ENCODE measurements at regions not wholly inside any gene's neighbourhood (a gene's known extent, or its start where the extent isn't known, plus 50 kb on each side); places are given as distances from the start of the nearest gene placed in this dataset.
A peak's percentile ranks its signal among the peaks of the same experiment; 100 is the strongest.
"Not testable (repeated sequence)": the region's sequence is repeated elsewhere in the genome, so short reads cannot be mapped to it uniquely, and the experiment has no call there.

- DNase-seq: not testable (repeated sequence)
Measured at GRCh38 chr2:89973849-89974248, 1282.4 kb downstream of the RPIA start.

DNA sequence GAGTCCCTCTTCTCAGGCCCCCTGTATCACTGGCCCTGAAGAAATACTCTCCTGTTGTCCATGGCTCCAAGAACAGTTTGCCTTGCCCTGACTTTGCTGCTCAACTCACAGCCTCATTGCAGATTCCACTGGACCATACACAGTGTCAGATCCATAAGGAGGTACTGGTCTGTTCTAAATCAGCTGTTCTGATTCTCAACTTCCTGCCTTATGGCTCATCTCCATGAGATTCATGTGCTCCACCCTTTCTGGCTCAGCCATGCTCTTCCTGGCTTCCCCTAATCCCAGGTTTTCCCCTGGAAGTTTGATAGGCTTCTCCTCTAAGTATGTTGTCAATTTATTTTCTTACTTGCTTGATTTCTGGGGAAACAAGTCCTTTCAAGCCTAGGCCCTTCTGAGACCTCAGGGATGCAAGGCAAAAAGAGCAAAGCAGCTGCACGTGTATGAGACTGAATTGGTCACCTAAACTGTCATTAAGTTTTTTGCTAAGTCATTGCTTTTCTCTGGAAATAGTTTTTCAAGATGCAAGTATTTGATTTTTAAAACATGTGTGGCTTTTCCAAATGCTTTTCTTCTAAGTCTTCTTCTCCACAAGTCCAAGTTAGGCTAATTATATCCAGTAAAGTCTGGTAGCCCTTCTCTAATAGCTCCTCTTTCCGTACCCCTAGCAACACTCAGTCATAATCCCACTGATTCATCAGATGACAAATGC lies 1288.5 kb downstream of the RPIA start:
- DNase-seq: not testable (repeated sequence)

- DNase-seq: not testable (repeated sequence)
Measured at GRCh38 chr2:89982246-89982645, 1290.8 kb downstream of the RPIA start.

DNA sequence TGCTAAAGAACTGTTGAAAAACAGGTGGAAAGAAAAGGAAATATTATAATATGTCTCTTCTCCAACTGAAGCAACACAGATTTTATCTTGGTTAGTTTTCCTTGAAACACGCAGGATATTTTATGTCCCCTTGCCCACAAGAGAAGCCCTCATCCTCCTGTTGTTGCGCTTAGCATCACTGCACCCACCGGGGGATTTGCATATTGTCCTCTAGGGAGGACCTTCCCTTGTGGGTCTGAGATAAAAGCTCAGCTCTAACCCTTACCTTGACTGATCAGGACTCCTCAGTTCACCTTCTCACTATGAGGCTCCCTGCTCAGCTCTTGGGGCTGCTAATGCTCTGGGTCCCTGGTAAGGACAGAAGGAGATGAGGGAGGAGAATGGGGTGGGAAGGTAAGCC lies 1294.2 kb downstream of the RPIA start:
- DNase-seq: not testable (repeated sequence)

DNA sequence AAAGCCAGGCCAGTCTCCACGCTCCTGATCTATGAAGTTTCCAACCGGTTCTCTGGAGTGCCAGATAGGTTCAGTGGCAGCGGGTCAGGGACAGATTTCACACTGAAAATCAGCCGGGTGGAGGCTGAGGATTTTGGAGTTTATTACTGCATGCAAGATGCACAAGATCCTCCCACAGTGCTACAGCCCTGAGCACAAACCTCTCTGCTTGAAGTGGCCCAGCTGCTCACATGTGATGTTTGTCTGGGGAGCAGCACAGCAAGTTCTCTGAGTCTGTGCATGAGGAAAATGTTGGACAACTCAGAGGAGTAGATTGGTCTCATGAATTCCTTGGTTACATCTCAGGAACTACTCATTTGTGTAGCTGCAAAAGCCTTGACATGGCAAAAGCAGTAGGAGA lies 1295.1 kb downstream of the RPIA start:
- not testable (repeated sequence) for DNase-seq

DNA sequence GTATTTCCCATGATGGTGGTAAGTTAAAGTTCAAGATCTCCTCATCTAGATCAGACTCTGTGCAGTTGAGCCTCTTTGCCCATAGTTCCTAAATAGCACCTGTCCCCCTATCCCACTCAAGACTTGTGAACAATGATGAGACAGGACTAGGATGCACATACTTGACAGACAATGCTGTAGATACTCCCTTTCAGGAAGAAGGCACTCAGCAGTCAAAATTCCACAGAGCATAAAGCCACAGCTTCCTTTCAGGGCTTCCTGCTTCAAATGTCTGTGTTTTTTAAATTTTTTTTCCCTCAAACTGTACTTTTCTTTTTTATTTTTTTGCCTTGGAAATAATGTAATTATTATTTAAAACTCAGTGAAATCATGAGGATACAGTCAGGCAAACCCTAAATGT lies 1305.3 kb downstream of the RPIA start:
- DNase-seq: not testable (repeated sequence)

DNA sequence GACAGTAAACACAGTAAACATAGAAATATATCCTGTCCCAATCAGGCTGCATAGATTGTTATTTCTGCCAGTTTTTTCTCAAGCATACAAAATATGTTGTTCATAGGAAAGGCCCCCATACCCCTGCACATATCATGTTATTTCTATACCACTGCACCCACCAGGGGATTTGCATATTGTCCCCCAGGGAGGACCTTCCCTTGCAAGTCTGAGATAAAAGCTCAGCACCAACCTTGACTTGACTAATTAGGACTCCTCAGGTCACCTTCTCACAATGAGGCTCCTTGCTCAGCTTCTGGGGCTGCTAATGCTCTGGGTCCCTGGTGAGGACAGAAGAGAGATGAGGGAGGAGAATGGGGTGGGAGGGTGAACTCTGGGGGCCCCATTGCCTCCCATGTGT lies 1313.1 kb downstream of the RPIA start:
- DNase-seq: not testable (repeated sequence)

GRCh38 chr2:90010442-90011100 lies 1319.1 kb downstream of the RPIA start:
- DNase-seq: not testable (repeated sequence)

- not testable (repeated sequence) for DNase-seq
Measured at GRCh38 chr2:90011101-90011443, 1319.6 kb downstream of the RPIA start.

DNA sequence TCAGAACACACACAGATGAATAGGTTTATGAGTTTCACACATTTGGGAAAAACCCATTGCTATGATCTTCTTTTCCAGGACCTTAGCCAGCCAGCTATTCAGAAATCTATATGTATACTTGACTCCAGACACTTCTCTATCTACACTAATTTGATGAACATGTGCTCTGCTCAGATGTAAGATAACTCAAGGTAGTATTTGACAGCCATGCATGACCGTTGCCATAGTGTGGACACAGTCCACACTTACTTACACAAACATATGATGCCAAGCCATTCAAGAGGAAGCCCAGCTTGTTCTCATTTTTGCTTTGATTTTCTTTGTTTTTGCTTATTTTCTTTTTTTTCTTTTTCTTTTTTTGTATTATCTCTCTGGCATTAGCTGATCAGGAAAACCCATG lies 1328.4 kb downstream of the RPIA start:
- DNase-seq: not testable (repeated sequence)

GRCh38 chr2:90021234-90021633 lies 1329.8 kb downstream of the RPIA start:
- not testable (repeated sequence) for DNase-seq

GRCh38 chr2:90027231-90027643 lies 1335.8 kb downstream of the RPIA start:
- not testable (repeated sequence) for DNase-seq

- not testable (repeated sequence) for DNase-seq
Measured at GRCh38 chr2:90028381-90029079, 1337.1 kb downstream of the RPIA start.

- DNase-seq: not testable (repeated sequence)
Measured at GRCh38 chr2:90029080-90029428, 1337.6 kb downstream of the RPIA start.

DNA sequence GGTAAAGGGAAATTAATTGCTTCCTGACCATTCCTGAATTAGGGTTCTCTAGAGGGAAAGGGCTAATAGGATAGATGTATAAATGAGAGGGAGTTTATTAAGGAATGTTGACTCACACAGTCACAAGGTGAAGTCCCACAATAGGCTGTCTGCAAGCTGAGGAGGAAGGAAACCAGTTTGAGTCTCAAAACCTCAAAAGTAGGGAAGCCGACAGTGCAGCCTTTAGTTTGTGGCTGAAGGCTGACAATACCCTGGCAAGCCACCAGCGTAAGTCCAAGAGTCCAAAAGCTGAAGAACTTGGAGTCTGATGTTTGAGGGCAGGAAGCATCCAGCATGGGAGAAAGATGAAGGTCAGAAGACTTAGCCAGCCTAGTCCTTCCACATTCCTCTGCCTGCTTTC lies 1340.8 kb downstream of the RPIA start:
- DNase-seq: not testable (repeated sequence)

GRCh38 chr2:90036335-90036734 lies 1344.9 kb downstream of the RPIA start:
- DNase-seq: not testable (repeated sequence)

DNA sequence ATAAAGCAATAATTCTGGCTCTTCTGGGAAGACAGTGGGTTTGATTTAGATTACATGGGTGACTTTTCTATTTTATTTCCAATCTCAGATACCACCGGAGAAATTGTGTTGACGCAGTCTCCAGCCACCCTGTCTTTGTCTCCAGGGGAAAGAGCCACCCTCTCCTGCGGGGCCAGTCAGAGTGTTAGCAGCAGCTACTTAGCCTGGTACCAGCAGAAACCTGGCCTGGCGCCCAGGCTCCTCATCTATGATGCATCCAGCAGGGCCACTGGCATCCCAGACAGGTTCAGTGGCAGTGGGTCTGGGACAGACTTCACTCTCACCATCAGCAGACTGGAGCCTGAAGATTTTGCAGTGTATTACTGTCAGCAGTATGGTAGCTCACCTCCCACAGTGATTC lies 1347.6 kb downstream of the RPIA start:
- not testable (repeated sequence) for DNase-seq

- not testable (repeated sequence) for DNase-seq
Measured at GRCh38 chr2:90047776-90048175, 1356.3 kb downstream of the RPIA start.

DNA sequence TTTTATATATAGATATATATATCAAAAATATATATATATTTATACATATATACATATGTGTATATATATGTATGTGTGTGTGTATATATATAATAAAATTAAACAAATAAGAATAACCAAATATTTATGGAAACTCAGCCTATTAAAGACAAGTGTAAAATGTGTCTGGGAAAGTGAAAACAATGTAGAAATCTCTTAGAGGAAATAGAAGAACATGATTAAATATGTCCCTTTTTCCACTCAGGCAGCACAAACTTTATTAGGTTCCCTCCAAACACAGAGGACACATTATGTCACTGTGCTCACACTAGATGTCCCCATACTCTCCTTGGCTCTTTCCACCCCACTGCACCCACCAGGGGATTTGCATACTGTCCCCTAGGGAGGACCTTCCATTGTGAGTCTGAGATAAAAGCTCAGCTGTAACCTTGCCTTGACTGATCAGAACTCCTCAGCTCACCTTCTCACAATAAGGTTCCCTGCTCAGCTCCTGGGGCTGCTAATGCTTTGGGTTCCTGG lies 1360.7 kb downstream of the RPIA start:
- DNase-seq: not testable (repeated sequence)

GRCh38 chr2:90069290-90069894 lies 1377.9 kb downstream of the RPIA start:
- peak in 4 of 14 donors; percentile 0 to 1 (median 1) for DNase-seq

DNA sequence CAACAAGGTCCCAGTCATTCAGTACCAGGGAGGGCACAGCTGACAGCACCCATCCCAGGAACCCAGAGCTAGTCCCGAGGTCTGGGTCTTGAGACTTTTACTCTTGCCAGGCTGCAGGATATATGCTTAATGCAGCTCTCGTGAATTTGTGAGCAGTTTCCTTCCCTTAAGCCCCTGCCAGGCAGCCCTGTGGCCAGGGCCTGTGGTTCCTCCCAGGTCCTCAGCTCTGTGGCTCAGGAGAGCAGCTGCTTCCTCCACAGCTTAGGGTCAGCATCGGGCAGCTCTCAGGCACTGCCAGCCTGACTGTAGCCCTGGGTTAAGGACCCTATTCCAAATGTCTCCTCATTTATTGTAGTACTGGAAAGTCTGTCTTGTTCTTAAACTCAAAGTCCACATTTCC lies 1384.8 kb downstream of the RPIA start:
- no peak for DNase-seq

- no peak for DNase-seq
Measured at GRCh38 chr2:90077948-90078347, 1386.5 kb downstream of the RPIA start.

GRCh38 chr2:90079374-90079773 lies 1387.9 kb downstream of the RPIA start:
- DNase-seq: no peak

All from C1 segment of cervical spinal cord (tissue), 14 donors.